ENCODE measurements at regions not wholly inside any gene's neighbourhood (a gene's known extent, or its start where the extent isn't known, plus 50 kb on each side); places are given as distances from the start of the nearest gene placed in this dataset.

DNA sequence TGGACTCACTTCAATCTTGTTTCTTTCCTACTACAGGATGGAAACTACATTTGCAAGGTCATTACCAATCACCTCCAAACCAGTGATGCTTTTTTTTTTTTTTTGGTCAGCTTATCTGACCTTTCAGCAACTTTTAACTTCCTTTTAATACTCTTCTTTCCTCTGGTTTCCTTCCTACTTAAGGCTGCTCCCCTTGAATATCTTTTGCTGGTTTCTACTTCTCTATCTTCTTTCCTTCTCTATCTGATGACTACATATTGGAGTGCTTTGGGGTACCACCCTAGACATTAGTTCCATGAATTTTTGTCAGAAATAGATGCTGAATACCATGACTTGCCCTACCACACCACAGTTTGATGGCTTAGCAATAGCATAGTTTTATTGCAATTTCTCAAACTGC lies 197.7 kb upstream of the DDHD1 start:
- TF ChIP-seq CTCF (optimal IDR thresholded peaks at IDR 0.05 in 1 of 3, IDR thresholded peaks at IDR 0.05 in 1 of 3, conservative IDR thresholded peaks at IDR 0.05 in 1 of 3; ENCODE audit: extremely low read depth in 1 of 3, insufficient read depth in 2 of 3, low read length in 3 of 3) = no peak
- TF ChIP-seq EZH2 (IDR thresholded peaks at IDR 0.05; ENCODE audit: low read length) = no peak

Measured in keratinocyte (primary cell).